Fibroblast of villous mesenchyme (primary cell): ENCODE measurements at regions not wholly inside any gene's neighbourhood (a gene's known extent, or its start where the extent isn't known, plus 50 kb on each side); places are given as distances from the start of the nearest gene placed in this dataset.
A peak's percentile ranks its signal among the peaks of the same experiment; 100 is the strongest.
"Not testable (repeated sequence)": the region's sequence is repeated elsewhere in the genome, so short reads cannot be mapped to it uniquely, and the experiment has no call there.

Experiments used
- DNase-seq: peaks from one replicate; pipeline ENCODE4 v3.0.0-alpha.2; 2010; ENCODE audit warnings: low read depth
- H3K4me3 ChIP-seq: 2 replicates; pipeline ENCODE4 v1.5.1; 2011; ENCODE audit warnings: low read depth, mild to moderate bottlenecking, low read length
- TF ChIP-seq, protein P1 (sequence below): IDR thresholded peaks from 2 replicates; pipeline ENCODE4 v1.5.1; 2012; ENCODE audit warnings: low read depth, mild to moderate bottlenecking, low read length; ENCODE audit not compliant: insufficient read depth

DNA sequence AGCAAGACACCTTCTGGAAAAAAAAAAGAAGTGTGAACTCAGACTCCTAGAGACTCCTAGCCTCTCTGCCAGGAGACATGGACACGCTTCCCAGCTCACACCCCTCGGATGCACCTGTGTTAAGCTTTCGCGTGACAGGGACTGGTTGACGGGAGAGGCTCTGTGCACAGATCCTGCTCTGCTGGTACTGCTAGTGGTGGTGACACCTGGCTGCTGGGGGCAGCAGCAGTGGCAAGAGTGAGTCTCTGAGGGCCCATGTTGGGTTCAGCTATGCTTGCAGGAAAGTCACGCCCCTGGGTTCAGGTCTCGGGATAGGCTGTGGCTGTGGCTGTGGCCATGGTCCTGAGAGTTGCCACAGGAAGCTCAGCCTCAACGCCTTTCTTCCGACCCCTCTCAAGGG, 81.1 kb downstream of the XRCC2 start:
- no peak for DNase-seq
- H3K4me3 ChIP-seq: no peak overlapping the region
- TF ChIP-seq, protein P1, sequence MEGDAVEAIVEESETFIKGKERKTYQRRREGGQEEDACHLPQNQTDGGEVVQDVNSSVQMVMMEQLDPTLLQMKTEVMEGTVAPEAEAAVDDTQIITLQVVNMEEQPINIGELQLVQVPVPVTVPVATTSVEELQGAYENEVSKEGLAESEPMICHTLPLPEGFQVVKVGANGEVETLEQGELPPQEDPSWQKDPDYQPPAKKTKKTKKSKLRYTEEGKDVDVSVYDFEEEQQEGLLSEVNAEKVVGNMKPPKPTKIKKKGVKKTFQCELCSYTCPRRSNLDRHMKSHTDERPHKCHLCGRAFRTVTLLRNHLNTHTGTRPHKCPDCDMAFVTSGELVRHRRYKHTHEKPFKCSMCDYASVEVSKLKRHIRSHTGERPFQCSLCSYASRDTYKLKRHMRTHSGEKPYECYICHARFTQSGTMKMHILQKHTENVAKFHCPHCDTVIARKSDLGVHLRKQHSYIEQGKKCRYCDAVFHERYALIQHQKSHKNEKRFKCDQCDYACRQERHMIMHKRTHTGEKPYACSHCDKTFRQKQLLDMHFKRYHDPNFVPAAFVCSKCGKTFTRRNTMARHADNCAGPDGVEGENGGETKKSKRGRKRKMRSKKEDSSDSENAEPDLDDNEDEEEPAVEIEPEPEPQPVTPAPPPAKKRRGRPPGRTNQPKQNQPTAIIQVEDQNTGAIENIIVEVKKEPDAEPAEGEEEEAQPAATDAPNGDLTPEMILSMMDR: no peak

DNA sequence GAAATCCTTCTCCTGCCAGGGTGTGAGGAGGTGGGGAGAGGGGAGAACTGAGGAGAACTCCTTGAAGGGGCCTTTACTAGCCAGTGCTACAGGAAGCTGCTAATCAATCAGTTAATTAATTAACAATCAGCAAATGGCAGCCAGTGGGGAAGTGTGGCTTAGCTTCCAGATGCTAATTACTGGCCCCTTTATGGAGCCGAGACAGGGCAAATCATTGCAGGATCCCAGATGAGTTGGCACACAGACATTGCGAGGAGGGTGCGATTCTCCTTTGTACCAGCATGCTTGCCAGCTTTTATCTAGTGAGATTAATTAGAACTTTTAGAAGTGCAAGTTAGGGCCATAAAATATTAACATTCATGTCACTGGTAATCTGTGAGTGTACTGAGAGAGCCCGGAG, 84.0 kb downstream of the XRCC2 start:
- no peak for DNase-seq
- TF ChIP-seq, protein P1: no peak
- no peak overlapping the region for H3K4me3 ChIP-seq

DNA sequence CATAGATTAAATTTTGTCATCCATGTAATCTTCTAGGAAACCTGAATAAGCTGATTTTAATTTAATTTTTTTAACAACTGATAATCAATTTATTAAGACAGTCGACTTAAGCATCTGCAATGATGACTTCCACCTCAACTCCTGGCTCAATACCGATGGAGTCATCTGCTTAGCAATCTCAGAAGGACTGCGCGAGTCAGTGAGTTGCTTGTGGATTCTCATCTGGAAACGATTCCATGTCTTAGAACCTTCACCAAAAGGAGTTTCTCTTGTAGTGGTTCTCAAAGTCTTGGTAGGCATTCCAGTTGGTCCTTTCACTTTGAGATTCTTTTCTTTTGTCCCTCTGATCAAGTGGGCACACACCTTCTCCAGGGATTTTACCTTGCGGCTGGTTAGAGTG, 85.5 kb downstream of the XRCC2 start:
- no peak overlapping the region for H3K4me3 ChIP-seq
- DNase-seq: no peak
- TF ChIP-seq, protein P1: no peak

DNA sequence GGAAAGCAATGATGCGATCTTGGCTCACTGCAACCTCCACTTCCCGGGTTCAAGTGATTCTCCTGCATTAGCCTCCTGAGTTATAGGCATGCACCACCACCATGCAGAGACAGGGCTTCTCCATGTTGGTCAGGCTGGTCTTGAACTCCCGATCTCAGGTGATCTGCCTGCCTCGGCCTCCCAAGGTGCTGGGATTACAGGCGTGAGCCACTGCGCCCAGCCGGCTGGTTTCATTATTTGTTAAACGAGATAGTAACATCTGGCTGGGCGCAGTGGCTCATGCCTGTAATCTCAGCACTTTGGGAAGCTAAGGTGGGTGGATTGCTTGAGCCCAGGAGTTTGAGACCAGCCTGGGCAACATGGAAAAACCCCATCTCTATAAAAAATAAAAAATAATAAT, 86.1 kb downstream of the XRCC2 start:
- H3K4me3 ChIP-seq, DNase-seq: not testable (repeated sequence)

DNA sequence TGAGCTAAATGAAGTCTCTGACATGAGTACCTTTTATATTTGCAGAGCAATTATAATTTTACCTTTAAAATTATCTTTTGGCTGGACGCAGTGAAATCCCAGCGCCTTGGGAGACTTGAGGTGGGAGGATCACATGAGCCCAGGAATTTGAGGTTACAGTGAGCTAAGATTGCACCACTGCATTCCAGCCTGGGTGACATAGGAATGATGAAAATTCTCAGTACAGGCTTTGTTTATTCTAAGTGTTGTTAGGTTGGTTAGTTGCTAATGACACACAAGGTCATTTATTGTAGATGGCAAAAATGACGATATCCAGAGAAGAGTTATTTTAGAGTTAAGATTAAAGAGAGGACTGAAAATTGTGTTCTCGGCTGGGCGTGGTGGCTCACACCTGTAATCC, 87.6 kb downstream of the XRCC2 start:
- TF ChIP-seq, protein P1: no peak
- H3K4me3 ChIP-seq: no peak overlapping the region
- peak; percentile 88 for DNase-seq

DNA sequence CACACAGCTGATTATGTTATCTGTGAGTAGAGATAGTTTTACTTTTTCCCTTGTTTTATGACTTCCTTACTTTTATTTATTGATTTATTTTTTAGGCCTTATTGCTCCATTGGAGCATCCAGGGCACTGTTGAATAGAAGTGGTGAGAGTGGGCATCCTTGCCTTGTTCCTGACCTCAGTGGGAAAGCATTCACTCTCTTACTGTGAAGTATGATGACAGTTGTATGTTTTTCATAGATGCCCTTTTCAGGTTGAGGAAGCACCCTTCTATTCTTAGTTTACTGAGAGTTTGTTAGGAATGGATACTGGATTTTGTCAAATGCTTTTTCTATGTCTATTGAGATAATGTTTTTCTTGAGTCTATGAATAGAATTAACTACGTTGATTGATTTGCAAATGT, 88.6 kb downstream of the XRCC2 start:
- DNase-seq: no peak
- TF ChIP-seq, protein P1: no peak

DNA sequence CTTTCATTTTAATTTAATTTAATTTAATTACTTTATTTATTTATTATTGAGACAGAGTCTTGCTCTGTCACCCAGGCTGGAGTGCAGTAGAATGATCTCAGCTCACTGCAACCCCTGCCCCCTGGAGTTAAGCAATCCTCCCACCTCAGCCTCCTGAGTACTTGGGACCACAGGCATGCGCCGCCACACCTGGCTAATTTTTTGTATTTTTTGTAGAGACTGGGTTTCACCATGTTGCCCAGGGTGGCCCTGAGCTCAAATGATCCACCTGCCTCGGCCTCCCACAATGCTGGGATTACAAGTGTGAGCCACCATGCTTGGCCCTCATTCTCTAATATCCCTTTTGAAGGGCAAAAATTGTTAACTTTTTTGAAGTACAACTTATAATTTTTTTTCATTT, 92.9 kb downstream of the XRCC2 start:
- TF ChIP-seq, protein P1: no peak
- no peak overlapping the region for H3K4me3 ChIP-seq
- no peak for DNase-seq

More for the DNA sequence above, 88.6 kb downstream of the XRCC2 start:
- H3K4me3 ChIP-seq: no peak overlapping the region

DNA sequence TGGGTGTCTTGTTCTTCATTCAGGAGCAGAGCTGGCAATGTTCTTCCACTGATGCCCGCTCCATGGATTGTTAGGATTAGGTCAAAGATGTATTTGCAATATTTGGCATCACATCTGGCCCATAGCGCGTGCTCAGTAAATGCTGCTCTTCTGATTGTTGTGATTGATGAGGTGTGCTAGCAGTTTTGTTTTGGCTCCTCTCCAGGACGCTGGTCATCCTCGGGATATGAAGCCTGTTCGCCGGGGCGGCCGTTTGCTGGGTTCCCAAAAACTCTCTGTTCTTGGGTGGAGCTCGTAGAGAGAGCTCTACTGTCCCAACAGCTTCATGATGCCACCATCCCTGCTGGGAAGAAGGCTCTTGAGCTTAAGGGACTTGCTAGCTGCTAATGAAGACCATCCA, 96.9 kb downstream of the XRCC2 start:
- no peak overlapping the region for H3K4me3 ChIP-seq
- DNase-seq: no peak
- TF ChIP-seq, protein P1: no peak
